GM12875 (cell line): ENCODE measurements at regions not wholly inside any gene's neighbourhood (a gene's known extent, or its start where the extent isn't known, plus 50 kb on each side); places are given as distances from the start of the nearest gene placed in this dataset.

Experiments
- H3K4me3 ChIP-seq: one replicate; pipeline ENCODE4 v1.5.1; 2011; ENCODE audit warnings: low read depth, low read length, control low read depth
- CTCF ChIP-seq: IDR thresholded peaks from 2 replicates; pipeline ENCODE4 v1.5.1; 2011; ENCODE audit warnings: low read depth, mild to moderate bottlenecking, control low read depth, inconsistent platforms, low read length, moderate library complexity, borderline replicate concordance; ENCODE audit not compliant: insufficient read depth

GRCh38 chr4:180280076-180280475 lies 1963.1 kb upstream of the TENM3 start:
- no peak overlapping the region for H3K4me3 ChIP-seq
- no peak for TF ChIP-seq CTCF

- no peak overlapping the region for H3K4me3 ChIP-seq
- no peak for TF ChIP-seq CTCF
Measured at GRCh38 chr4:180280726-180281297, 1962.4 kb upstream of the TENM3 start.

GRCh38 chr4:180281724-180282123 lies 1961.5 kb upstream of the TENM3 start:
- no peak overlapping the region for H3K4me3 ChIP-seq
- no peak for TF ChIP-seq CTCF

- H3K4me3 ChIP-seq = no peak overlapping the region
- no peak for TF ChIP-seq CTCF
Measured at GRCh38 chr4:180284267-180284666, 1958.9 kb upstream of the TENM3 start.

GRCh38 chr4:180285796-180286195 lies 1957.4 kb upstream of the TENM3 start:
- H3K4me3 ChIP-seq = no peak overlapping the region
- no peak for TF ChIP-seq CTCF

- TF ChIP-seq CTCF = no peak
Measured at GRCh38 chr4:180292339-180292738, 1950.9 kb upstream of the TENM3 start.

GRCh38 chr4:180296036-180296599 lies 1947.1 kb upstream of the TENM3 start:
- no peak for TF ChIP-seq CTCF
- no peak overlapping the region for H3K4me3 ChIP-seq

More at GRCh38 chr4:180292339-180292738, 1950.9 kb upstream of the TENM3 start:
- H3K4me3 ChIP-seq = no peak overlapping the region
